IPS DF 4.7 (cell line): ENCODE measurements at regions not wholly inside any gene's neighbourhood (a gene's known extent, or its start where the extent isn't known, plus 50 kb on each side); places are given as distances from the start of the nearest gene placed in this dataset.
"Not testable (repeated sequence)": the region's sequence is repeated elsewhere in the genome, so short reads cannot be mapped to it uniquely, and the experiment has no call there.

Experiments
- DNase-seq: peaks from one replicate; pipeline ENCODE4 v3.0.0-alpha.2; 2013; ENCODE audit warnings: low spot score; ENCODE audit errors: extremely low read depth

- no peak for DNase-seq
Measured at GRCh38 chr15:91609966-91610365, 243.5 kb upstream of the SLCO3A1 start.

- no peak for DNase-seq
Measured at GRCh38 chr15:91611561-91612323, 241.8 kb upstream of the SLCO3A1 start.

GRCh38 chr15:91620229-91620628 is 233.3 kb upstream of the SLCO3A1 start:
- DNase-seq = no peak

DNA sequence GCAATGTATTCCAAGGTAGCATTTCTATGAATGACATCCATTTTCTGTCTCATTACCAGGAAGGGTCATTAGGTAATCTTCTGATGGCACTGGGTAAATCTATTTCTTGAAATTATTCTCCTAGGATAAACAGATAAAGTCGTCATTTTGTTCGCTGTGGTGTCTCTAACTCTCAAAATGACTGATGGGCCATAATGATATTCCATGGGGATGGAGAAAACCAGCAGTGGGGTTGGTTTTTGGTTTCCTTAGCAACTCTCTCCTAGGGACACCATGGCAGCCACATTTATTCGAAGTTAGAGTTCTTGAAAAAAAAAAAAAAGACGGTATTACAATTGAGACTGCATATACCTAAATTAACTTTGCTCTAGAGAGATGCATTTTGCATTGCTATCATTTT is 231.3 kb upstream of the SLCO3A1 start:
- no peak for DNase-seq

GRCh38 chr15:91622711-91623342 is 230.7 kb upstream of the SLCO3A1 start:
- DNase-seq = no peak

DNA sequence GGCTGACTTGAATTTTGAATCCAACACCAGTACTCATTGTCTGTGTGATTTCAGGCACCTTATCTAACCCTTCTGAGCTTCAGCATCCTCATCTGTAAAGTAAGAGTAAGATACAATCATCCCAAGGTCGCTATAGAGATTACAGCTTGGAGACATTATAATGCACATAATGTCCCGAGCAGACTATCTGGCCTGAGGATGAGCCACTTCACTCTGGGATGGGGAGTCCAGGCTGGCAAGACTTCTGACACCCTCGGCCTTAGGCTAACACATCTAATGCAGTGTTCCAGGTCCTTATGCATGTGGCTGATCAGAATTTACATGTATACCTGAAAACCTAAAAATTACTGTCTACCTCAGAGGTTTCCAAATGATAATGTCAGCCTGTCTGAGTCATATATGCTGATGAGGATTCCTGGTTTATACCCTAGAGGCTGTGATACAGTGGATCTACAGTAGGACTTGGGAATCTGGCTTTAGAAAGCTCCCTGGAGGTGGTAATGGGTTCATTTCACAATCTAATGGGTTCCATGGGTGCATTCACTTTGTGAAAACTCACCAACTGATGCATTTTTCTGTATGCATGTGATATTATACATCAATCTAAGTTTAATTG is 229.0 kb upstream of the SLCO3A1 start:
- no peak for DNase-seq

DNA sequence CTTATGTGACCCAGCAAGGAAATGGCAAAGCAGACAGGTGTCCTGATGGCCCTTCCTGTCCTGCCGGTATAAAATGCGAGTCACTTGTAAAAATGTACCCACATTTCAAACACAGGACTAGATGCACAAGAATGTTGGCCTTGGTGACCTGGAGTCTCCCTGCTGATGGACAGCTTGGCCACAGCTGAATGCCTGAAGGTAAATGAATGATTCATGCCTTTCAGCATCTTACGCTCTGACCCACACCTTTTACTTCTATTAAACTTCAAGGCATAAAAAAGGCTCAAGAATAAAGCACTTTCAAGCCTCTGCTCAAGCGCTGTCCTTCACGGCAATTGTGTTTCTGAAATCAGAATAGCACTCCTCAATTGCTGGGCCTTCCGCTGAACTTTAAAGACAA is 228.0 kb upstream of the SLCO3A1 start:
- DNase-seq = no peak

GRCh38 chr15:91627473-91628278 is 225.8 kb upstream of the SLCO3A1 start:
- DNase-seq = no peak

DNA sequence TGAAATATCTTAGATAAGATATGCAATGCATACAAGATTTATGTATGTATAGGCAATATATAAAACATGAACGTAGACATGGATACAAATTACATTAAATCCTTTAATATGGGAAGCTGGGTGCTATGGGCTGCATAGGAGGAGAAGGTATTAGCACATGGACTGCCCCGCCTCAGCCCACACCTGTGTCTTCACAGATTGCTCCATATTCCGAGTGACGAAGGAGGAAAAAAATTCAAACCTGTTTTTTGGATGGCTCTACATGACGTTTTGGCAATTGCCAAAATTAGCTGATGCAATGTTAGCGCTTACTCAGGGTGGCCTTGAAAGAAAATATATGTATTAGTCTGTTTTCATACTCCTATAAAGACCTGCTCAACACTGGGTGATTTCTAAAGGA is 223.4 kb upstream of the SLCO3A1 start:
- no peak for DNase-seq

DNA sequence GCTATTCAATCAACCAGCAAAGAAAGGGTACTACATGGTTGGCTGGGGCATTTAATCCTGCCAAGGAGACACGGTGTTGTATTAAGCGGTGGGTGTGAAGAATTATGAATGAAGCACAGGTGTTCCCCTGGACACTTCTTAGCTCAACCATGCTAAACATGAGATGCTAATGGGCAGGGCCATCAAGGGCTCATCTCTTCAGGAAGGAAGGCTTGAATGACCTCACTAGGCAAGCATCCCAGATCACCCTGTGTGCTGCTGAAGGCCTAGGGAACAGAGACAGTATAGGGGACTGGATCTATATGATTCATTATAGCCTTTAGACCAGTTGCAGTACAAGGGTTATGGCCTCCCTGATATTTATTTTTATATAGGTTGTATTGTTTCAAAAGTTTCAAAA is 221.3 kb upstream of the SLCO3A1 start:
- no peak for DNase-seq

DNA sequence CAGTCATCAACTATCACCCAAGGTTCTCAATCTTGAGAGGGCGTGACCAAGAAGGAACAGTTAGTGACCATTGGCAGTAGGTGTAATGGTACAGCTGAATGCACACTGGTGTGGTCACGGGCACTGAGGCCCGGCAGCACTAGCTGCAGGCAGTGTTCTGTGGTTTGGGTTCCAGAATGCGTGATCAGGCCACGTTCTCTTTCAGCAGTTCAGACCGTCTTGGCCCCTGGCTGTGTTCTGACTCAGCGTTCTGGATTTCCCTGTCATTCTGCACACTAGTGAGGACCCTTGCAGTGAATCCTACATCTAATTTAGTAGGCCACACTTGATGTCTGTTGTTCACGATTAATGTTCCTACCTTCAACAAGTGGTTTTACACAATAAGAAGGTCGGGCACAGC is 220.5 kb upstream of the SLCO3A1 start:
- no peak for DNase-seq

- no peak for DNase-seq
Measured at GRCh38 chr15:91634179-91634578, 219.3 kb upstream of the SLCO3A1 start.

- DNase-seq = no peak
Measured at GRCh38 chr15:91635080-91635479, 218.4 kb upstream of the SLCO3A1 start.

GRCh38 chr15:91635641-91636040 is 217.9 kb upstream of the SLCO3A1 start:
- no peak for DNase-seq

DNA sequence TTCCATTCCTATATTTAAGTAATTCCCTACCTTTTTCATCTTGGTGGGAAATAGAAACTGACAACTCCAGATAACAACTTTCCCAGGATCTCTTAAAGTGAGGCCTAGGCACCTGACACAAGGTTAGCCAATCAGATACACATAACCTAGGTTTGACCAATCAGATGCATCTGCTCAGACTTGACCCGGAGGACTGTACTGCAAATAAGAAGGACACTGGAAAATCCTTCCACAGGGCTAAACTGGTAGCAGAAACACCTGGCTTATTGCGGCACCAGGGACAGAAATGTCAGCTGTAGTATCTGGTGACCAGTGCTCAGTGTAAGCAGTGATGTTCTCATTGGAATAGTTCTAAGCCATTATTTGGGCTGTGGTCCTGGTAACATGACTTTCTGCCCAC is 204.5 kb upstream of the SLCO3A1 start:
- no peak for DNase-seq

GRCh38 chr15:91649831-91650321 is 203.6 kb upstream of the SLCO3A1 start:
- DNase-seq = no peak

GRCh38 chr15:91651251-91651650 is 202.3 kb upstream of the SLCO3A1 start:
- DNase-seq = no peak

DNA sequence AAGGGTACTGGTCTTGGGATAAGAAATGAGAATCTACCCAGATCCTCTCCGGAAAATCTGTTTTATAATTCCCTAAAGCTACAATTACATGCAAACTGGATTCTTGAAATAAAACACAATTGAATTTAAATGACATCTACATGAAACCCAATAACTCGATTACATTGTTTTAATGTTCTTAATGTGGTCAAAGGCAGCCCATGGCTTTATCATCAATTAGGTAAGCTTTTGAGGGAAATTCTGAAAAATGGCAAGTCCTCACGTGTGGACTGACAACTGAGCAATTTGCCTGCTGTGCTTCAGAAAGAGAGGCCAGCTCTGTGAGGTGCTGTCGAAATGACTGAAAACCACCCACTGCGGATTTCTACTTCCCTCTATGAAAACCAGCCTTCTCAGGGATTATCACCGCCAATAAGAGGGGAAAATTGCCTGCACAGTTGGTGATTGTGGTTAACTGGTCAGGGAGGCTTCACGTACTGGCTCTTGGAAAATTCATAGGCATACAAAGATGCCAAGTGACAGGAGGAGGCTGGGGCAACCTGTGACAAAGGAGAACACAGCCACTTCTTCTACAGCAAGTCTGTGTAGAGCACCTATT is 200.8 kb upstream of the SLCO3A1 start:
- DNase-seq = no peak

DNA sequence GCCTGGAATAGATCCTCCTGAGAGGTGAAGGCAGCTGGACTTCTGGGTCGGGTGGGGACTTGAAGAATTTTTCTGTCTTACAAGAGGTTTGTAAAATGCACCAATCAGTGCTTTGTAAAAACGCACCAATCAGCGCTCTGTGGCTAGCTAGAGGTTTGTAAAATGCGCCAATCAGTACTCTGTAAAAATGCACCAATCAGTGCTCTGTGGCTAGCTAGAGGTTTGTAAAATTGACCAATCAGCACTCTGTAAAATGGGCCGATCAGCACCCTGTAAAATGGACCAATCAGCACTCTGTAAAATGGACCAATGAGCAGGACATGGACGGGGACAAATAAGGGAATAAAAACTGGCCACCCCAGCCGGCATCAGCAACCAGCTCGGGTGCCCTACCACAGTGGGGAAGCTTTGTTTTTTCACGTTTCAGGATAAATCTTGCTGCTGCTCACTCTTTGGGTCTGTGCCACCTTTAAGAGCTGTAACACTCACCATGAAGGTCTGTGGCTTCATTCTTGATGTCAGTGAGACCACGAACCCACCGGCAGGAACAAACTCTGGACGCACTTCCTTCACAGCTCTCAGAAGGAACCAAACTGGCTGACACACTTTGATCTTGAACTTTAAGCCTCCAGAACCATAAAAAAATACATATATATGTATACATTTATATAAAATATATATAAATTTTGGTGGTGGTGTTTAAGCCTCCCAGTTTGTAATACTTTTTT is 197.8 kb upstream of the SLCO3A1 start:
- not testable (repeated sequence) for DNase-seq

- no peak for DNase-seq
Measured at GRCh38 chr15:91660174-91660649, 193.3 kb upstream of the SLCO3A1 start.
